ENCODE measurements at regions not wholly inside any gene's neighbourhood (a gene's known extent, or its start where the extent isn't known, plus 50 kb on each side); places are given as distances from the start of the nearest gene placed in this dataset.
"Not testable (repeated sequence)": the region's sequence is repeated elsewhere in the genome, so short reads cannot be mapped to it uniquely, and the experiment has no call there.

DNA sequence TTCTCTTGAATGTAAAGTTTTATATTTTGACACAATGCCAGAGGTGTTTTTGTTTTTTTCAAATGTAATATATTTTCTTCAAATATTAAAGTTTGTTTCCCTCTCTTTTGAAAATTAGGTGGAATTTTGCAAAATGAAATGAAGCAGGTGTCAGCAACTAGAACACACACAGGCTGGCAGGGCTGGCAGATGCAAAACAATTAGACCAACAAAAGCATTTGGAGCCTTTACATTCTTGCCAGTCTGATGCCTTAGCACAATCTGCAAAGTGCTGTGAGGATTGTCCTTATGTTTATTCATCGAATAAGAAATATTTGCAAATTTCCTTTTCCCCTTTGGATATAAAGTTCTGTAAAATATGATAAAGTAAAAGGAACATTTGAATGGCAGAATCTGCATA is 1063.9 kb downstream of the CDH9 start:
- no peak for DNase-seq (ENCODE audit: low spot score)

DNA sequence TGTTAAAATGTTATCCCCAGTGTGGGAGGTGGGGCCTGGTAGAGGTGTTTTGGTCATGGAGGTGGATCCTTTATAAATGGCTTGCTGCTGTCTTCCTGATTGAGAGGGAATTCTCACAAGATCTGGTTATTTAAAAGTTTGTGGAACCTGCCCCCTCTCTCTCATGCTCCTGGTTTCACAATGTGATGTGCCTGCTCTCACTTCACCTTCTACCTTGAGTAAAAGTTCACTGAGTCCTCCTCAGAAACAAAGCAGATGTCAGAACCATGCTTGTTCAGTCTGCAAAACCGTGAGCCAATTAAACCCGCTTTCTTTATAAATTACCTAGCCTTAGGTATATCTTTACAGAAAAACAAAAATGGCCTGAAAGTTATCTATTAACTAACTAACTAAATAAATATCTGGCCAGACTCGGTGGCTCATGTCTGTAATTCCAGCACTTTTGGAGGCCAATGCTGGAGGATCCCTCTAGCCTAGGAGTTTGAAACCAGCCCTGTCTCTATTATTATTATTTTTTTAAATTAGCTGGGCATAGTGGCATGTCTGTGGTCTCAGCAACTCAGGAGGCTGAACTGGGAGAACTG is 1067.4 kb downstream of the CDH9 start:
- DNase-seq (ENCODE audit: low spot score), result no peak

DNA sequence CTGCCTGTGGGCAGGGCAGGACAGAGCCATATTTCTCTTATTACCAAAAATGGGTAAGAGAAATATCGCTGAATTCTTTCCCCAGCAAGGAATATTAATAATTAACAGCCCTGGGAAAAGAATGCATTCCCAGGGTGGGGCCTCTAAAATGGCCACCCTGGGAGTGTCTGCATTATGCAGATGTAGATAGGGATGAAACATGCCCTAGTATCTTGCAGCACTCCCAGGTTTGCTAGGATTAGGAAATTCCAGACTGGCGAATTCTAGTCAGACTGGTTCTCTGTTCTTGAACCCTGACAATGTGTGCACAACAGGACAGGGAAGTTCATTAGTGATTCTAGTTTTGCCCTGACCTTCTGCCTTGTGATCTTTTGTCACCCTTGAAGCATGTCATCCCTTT is 1069.3 kb downstream of the CDH9 start:
- not testable (repeated sequence) for DNase-seq (ENCODE audit: low spot score)

DNA sequence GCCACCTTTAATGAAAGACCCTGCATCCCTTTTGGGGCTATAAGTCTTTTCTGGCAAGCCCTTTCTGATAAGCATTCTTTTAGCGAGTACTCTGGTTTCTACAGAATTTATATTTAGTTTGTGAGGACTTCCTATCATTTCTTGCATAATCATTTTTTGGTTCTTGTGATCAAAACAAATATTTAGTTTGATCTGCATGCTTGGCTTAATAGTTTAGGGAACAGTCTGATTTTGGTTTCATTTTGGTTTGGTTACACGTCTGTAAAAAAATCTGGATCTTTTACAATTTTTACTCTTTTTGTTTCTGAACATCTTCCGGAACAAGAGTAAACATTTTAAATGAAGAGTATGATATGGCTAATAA is 1074.4 kb downstream of the CDH9 start:
- DNase-seq (ENCODE audit: low spot score), result no peak

DNA sequence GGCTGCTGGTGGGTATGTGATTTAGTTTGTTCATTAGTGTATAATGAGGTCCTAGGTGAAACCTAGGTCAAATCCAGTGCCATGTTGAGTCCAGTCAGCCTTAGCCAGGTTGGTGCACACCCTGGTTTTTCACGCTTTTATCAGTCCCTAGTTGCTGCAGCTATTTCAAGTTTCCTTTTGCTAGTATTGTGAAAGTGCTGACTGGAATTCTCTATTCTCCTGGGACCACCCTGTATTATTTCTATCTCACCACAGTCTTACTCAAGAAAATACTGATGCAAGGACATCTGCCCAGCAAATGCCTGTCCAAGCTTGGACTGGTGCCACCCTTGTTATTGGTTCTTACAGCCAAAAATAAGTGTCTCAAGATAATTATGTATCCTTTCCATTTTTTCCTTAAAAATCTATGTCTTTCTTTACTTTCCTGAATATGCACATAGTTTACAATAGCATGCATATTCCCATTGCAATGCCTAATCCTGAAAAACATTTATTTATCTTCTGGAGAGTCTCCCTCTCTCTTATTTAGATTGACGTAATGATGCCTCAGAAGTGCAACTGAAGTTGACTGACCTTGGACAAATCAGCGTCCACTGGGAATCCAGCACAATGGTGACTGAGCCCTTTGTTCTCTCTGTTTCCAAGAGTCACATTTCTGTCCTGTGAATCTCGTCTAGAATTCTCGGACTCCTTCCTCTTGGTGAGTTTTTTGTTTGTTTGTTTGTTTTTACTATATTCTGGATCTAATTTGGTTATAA is 1075.0 kb downstream of the CDH9 start:
- no peak for DNase-seq (ENCODE audit: low spot score)

DNA sequence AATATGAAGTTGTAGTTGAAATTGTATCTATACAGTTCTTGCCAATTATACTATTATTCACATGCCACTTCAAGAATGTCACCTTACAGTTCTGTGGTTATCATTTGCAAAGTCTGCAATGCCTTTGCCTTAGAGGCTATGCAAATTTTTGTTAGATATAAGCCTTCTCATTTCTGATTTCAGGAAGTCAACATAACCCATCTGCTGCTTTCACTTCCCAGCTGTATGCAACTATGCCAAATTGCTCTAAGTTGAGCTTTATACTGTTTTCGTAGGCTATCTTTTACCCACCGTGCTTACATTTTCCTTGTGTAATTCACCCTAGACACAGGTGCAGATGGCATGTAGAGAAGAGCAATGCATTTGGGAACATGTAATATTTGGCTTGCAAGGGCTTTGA is 1083.0 kb downstream of the CDH9 start:
- no peak for DNase-seq (ENCODE audit: low spot score)

DNA sequence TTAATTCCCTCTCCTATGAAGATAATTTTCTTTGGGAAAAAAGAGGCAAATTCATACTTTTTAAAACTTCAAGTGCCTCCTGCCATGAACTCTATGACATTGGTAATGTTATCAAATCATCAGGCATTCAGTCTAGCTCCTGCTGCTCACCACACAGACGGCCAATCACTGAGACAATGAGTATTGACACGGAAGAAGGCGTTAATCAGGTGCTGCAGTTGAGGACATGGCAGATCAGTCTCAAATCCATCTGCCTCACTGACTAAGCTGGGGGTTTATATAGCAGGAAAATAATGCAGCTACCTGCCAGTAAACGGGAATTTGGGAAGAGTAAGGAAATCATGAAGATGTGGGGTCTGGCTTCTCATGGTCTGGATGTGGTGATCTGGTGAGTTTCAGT is 1087.7 kb downstream of the CDH9 start:
- DNase-seq (ENCODE audit: low spot score), result no peak

DNA sequence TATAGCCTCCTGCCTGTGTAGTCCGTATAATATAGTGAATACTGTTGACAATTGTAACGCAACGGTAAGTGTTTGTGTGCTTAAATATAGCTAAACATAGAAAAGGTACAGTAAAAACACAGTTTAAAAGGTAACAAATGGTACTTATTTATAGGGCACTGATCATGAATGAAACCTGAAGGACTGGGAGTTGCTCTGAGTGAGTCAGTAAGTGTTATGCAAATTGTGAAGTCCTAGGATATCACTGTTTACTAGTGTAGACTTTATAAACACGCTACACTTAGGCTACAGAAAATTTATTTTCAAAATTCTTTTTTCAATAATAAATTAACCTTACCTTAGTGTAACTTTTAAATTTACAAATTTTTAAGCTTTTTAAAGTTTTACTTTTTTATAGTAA is 1090.1 kb downstream of the CDH9 start:
- no peak for DNase-seq (ENCODE audit: low spot score)

DNA sequence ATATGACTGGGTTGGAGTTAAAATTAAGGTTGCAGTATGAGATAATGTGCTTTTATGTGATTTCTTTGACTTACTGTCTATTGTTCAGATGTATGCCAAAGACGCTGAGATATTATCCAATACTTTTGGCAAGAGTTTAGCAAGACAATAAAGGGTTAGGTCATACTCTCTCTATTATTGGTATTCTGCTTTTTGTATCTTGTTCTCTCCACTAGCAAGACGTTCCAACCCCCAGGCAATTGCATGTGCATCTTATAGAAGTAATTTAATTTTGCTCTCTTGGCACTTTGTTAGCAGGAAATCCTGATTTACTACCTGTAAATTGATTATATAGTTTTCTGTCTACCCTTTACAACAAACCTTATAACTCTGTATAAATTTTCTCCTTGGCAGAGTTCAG is 1093.6 kb downstream of the CDH9 start:
- no peak for DNase-seq (ENCODE audit: low spot score)

DNA sequence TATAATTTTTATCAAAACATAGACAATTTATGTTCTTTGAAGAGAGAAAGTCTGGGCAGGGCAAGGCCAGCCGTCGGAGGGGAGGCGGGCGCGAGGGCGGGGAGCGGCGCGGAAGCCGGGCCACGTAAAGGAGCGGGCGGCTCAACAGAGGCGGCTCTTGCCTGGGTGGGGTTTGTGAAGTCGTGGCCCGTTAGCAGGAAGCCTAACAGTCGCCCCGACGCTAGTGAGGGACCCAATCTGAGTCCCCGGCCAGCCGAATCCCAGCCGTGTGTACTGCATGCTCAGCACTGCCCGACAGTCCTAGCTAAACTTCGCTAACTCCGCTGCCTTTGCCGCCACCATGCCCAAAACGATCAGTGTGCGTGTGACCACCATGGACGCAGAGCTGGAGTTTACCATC is 1129.2 kb downstream of the CDH9 start:
- DNase-seq (ENCODE audit: low spot score), result no peak

DNA sequence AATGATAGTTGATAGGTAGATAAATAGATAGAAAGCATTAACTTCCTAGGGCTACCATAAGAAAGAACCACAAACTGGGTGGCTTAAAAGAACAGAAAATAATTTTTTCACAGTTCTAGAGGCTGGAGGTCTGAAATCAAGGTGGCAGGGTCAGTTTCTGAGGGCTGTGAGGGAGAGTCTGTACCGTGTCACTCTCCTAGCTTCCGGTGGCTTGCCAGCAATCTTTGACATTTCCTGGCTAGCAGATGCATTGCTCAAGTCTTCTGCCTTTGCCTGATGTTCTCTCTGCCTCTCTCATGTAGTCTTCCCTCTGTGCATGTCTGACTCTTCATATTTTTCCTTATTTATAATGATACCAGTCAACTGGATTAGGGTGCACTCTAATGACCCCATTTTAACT is 1132.7 kb downstream of the CDH9 start:
- DNase-seq (ENCODE audit: low spot score), result no peak

DNA sequence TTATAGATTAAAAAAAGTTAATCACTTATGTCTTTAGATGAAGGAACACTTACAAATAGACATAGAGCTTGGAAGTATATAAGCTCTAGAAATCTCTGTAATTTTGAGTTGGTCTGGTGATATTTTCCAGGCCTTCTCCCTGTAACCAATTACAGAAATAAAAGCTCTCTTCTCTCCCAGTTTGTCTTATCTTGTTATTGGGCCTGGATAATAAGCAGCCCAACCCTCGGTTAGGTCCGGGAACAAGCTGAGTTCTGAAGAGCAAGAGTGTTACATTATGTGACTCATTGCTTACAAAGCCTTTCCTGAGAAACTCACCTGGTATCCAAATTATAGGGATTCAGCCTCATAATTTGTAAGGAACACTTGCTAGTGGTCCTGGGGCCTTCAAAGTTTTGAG is 1146.2 kb downstream of the CDH9 start:
- DNase-seq (ENCODE audit: low spot score), result no peak

DNA sequence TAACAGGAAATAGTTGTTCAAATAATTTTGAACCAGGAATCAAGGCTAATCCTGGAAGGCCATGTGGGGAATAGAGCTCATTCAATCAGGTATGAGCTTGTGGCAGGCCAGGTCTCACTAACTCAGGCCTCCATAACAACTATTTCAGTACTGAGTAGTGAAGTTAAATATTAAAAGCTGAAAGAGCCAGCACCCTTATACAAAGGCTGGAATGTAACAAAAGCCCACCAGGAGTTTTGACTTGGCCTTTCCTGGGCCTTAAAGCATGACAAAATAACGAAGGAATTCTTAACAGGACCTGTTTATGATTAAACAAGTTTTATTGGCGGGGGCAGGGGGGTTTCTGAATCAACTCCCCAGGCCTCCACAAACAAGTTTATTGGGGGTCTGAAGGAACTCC is 1146.7 kb downstream of the CDH9 start:
- no peak for DNase-seq (ENCODE audit: low spot score)

DNA sequence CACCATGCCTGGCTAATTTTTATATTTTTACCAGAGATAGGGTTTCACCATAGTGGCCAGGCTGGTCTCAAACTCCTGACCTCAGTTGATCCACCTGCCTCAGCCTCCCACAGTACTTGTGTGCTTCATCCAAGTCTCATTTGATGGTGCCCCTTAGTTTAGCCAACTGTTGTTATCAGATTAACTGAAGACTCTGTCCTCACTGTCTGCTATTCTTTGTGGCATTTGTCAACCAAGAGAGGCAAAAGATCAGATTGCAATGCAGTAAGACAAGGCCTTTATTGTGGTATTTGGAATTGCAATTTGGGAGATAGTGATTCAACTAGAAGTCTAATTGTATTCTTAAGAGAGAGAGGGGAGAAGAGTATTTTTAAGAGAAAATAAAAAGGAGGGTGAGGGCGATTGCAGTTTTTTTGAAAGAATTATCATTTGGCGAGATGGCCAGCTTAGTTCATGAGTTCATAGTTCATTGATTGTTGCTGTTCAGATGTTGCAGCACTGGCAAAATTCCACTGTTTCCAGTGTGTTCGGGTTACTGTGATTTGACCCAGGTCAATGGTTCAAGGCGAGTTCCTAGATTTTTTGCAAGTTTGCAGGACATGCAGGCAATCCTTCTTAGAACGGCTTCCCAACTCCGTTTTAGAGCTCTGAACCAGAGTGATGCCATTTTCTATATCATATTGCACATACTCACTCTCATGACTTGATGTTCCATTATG is 1156.9 kb downstream of the CDH9 start:
- no peak for DNase-seq (ENCODE audit: low spot score)

DNA sequence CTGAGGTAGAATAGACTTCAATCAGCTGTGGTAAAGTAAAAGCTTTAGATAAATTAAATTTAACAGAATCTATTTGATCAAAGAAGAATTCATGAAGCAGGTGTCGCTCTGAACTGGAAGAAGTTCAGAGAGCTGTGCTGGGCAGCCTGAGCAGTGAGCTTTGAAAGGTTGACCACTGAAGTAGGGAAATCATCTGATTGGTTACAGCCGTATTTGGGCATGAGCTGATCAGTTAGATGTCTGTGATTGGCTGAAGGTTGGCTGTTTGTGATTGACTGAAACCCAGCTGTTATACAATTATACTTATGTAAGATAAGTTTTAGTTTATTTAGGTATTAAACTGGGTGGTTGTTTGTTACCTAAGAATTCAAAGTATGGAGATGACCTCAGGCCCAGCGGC is 1174.6 kb downstream of the CDH9 start:
- no peak for DNase-seq (ENCODE audit: low spot score)

DNA sequence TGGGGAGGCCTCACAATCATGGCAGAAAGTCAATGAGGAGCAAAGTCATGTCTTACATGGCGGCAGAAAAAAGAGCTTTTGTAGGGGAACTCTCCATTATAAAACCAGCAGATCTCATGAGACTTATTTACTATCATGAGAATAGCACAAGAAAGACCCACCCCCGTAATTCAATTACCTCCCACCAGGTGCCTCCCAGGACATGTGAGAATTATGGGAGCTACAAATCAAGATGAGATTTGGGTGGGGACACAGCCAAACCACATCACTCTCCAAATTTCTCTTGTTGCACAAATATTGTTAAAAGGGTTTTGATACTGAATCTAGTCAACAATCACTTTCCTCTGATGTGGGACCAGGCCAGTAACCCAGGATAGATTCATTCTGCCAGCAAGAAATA is 1176.1 kb downstream of the CDH9 start:
- no peak for DNase-seq (ENCODE audit: low spot score)

DNA sequence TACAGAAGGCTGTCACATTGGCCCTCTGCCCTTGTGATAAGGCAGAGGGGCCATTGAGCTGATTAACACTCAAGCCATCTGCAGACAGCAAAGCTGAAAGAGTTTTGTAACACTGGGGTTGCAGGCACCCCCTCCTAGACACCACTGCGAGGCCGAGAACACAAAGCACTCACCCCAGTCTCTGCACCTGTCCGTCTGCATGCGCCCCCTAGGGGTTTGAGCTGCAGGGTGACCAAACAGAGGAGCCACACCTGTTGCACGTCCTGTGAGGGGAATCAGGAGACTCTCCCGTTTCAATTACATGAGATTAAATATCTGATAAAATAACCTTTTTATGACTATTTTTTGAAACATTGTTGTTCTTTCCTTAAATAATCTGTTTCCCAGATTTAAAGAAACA is 1180.4 kb downstream of the CDH9 start:
- DNase-seq (ENCODE audit: low spot score), result no peak

DNA sequence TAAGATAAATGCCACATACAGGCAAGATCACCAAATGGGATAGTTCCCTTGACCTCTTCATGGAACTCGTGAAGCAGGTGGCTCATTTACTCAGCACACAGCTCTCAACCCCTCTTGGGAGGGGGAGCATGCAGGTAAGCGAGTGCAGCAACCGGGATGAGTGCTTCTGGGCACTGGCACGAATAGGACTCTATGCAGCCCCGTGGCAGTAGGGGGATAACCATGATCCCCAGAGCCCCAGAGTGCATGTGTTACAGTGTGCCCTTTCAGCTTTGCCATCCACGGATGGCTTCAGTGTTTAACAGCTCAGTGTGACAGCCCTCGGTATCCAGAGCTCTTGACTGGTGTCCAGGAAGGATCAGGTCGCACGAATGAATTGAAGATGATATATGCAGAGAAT is 1187.1 kb downstream of the CDH9 start:
- no peak for DNase-seq (ENCODE audit: low spot score)

DNA sequence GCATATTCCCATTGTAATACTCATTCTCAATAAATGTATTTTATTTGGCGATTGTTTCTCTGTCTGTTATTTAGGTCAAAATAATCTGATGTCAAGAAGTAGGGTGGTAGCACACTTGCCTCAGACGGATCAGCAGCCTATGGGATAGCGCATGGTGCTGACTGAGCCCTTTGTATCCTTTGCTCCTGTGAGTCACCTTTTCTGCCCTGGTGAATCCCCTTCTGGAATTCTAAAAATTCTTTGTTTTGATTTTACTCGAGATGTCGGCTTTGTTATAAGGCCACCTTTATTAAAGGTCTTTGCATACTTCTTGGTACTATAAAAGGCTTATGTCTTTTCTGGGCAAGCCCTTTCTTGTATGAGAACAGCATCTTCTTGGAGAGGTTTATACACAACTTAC is 1187.8 kb downstream of the CDH9 start:
- DNase-seq (ENCODE audit: low spot score), result no peak

DNA sequence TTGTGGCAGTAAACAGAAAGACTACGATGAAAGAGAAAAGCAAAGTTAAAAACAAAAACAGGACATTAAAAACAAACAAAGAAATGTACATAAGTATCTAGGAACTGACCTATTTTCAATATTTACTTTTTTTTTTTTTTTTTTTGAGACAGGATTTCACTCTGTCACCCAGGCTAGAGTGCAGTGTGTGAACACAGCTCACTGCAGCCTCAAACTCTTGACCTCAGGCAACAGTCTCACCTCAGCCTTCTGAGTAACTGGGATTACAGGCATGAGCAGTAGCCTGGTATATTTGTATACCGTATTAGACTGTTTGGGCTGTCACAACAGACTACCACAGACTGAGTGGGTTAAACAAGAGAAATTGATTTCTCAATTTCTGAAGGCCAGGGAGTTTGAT is 1189.1 kb downstream of the CDH9 start:
- DNase-seq (ENCODE audit: low spot score), result no peak

DNA sequence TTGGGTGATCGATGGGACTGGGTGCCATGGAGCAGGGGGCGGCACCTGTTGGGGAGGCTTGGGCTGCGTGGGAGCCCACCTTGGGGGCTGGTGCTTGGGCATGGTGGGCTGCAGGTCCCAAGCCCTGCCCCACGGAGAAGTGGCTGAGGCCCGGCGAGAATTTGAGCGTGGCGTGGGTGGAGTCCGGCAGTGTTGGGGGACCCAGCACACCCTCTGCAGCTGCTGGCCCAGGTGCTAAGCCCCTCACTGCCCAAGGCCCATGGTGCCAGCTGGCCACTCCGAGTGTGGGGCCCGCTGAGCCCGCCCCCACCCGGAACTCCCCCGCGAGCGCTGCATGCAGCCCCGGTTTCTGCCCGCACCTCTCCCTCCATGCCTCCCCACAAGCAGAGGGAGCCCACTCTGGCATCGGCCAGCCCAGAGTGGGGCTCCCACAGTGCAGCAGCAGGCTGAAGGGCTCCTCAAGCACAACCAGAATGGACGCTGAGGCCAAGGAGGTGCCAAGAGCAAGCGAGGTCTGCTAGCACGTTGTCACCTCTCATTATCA is 1178.6 kb upstream of the CDH10 start:
- DNase-seq (ENCODE audit: low spot score), result no peak

Measured in RKO (cell line).